ENCODE measurements at regions not wholly inside any gene's neighbourhood (a gene's known extent, or its start where the extent isn't known, plus 50 kb on each side); places are given as distances from the start of the nearest gene placed in this dataset.

DNA sequence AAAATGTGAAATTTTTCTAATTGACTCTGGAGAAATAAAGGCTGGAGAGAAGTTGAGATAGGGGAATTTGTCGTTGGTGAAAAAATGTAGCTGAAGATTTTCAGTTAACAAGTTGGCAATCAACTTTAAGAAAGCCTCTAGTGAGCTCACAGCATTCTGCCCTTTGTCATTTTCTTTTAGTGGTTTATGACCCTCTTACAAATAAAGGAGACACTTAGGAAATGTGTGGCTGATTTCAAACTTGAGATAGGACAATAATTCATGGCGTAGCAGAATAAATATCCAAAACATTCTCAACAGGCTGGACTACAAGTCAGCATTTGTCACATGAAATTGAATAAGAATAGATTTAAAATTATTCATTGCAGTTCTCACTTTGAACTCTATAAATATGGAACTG, 412.5 kb upstream of the SPHKAP start:
- TF ChIP-seq EZH2phosphoT487 (IDR thresholded peaks at IDR 0.05; ENCODE audit: borderline replicate concordance, low read length): no peak
- TF ChIP-seq, protein P1, sequence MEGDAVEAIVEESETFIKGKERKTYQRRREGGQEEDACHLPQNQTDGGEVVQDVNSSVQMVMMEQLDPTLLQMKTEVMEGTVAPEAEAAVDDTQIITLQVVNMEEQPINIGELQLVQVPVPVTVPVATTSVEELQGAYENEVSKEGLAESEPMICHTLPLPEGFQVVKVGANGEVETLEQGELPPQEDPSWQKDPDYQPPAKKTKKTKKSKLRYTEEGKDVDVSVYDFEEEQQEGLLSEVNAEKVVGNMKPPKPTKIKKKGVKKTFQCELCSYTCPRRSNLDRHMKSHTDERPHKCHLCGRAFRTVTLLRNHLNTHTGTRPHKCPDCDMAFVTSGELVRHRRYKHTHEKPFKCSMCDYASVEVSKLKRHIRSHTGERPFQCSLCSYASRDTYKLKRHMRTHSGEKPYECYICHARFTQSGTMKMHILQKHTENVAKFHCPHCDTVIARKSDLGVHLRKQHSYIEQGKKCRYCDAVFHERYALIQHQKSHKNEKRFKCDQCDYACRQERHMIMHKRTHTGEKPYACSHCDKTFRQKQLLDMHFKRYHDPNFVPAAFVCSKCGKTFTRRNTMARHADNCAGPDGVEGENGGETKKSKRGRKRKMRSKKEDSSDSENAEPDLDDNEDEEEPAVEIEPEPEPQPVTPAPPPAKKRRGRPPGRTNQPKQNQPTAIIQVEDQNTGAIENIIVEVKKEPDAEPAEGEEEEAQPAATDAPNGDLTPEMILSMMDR (conservative IDR thresholded peaks at IDR 0.05; ENCODE audit: low read depth, low read length): no peak
- POLR2A ChIA-PET (ENCODE audit: unreplicated experiment): no interaction called here
- Histone ChIP-seq H3K4me3 (ENCODE audit: low read length) (no peak overlapping the region), H3K4me1 (ENCODE audit: insufficient read depth, low read length) (peaks cover 6% of the 10 kb centered on the region), H3K4me2 (ENCODE audit: low read length) (no peak overlapping the region), H3F3A (ENCODE audit: low read length, unreplicated experiment) (no peaks in the 10 kb centered on the region), H3K79me2 (ENCODE audit: low read length) (no peaks in the 10 kb centered on the region), H3K36me3 (ENCODE audit: low read depth, low read length) (no peaks in the 10 kb centered on the region), H3K9me2 (replicated peaks; ENCODE audit: low read length) (no peaks in the 10 kb centered on the region), H3K27ac (ENCODE audit: low read length) (no peak overlapping the region), H3K27me3 (ENCODE audit: low read length) (no peaks in the 10 kb centered on the region), H4K20me1 (ENCODE audit: low read length) (no peaks in the 10 kb centered on the region), H2AFZ (ENCODE audit: low read length) (no peak overlapping the region), H3K9ac (ENCODE audit: low read length) (no peak overlapping the region), H3K9me3 (ENCODE audit: low read length) (no peaks in the 10 kb centered on the region)
- DNase-seq (no peak), ATAC-seq (no peak)
- BruUV-seq (replicated peaks): no TSS peak
- intact Hi-C loops (cut with micrococcal nuclease): no loop called here
- CTCF ChIA-PET: no interaction called here

DNA sequence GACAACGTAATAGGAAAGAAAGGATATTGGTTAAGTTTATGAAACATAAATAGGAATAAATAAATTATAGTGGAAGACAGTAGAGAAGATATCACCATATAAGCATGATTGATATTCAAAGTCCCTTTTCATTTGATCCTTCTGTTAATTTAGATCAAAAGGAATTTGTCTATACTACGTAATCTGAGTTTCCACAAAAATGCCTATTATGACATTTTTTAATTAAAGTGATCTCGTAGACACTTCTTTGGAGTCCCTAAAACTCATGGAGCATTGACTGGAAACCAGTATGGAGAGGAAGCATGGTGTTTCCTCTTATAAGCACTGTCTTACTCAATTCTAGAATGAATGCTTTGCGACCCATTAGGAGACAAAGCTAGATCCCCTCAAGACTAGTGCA, 411.4 kb upstream of the SPHKAP start:
- no peak overlapping the region for H2AFZ ChIP-seq (ENCODE audit: low read length)
- no peaks in the 10 kb centered on the region for H3K36me3 ChIP-seq (ENCODE audit: low read depth, low read length)
- DNase-seq (no peak), ATAC-seq (no peak)
- H3K4me2 ChIP-seq (ENCODE audit: low read length): no peak overlapping the region
- H4K20me1 ChIP-seq (ENCODE audit: low read length): no peaks in the 10 kb centered on the region
- H3K9me3 ChIP-seq (ENCODE audit: low read length): no peaks in the 10 kb centered on the region
- H3K27ac ChIP-seq (ENCODE audit: low read length): no peak overlapping the region
- no peaks in the 10 kb centered on the region for H3F3A ChIP-seq (ENCODE audit: low read length, unreplicated experiment)
- no peaks in the 10 kb centered on the region for H3K9me2 ChIP-seq (replicated peaks; ENCODE audit: low read length)
- peaks cover 7% of the 10 kb centered on the region for H3K4me1 ChIP-seq (ENCODE audit: insufficient read depth, low read length)
- H3K9ac ChIP-seq (ENCODE audit: low read length): no peak overlapping the region
- POLR2A ChIA-PET (ENCODE audit: unreplicated experiment): no interaction called here
- CTCF ChIA-PET: no interaction called here
- no TSS peak for BruUV-seq (replicated peaks)
- no peak overlapping the region for H3K4me3 ChIP-seq (ENCODE audit: low read length)
- H3K79me2 ChIP-seq (ENCODE audit: low read length): no peaks in the 10 kb centered on the region
- TF ChIP-seq EZH2 (IDR thresholded peaks at IDR 0.05; ENCODE audit: low read length, unreplicated experiment): no peak
- TF ChIP-seq, protein P1 (conservative IDR thresholded peaks at IDR 0.05; ENCODE audit: low read depth, low read length): no peak
- no peak for TF ChIP-seq EZH2phosphoT487 (IDR thresholded peaks at IDR 0.05; ENCODE audit: borderline replicate concordance, low read length)
- intact Hi-C loops (cut with micrococcal nuclease): no loop called here
- no peaks in the 10 kb centered on the region for H3K27me3 ChIP-seq (ENCODE audit: low read length)

- POLR2A ChIA-PET (ENCODE audit: unreplicated experiment): no interaction called here
Observed at GRCh38 chr2:228590681-228591080, 409.2 kb upstream of the SPHKAP start.

More at GRCh38 chr2:228590681-228591080, 409.2 kb upstream of the SPHKAP start:
- H3K27ac ChIP-seq (ENCODE audit: low read length): no peak overlapping the region
- intact Hi-C loops (cut with micrococcal nuclease): no loop called here
- no peak overlapping the region for H3K4me3 ChIP-seq (ENCODE audit: low read length)
- H3K27me3 ChIP-seq (ENCODE audit: low read length): no peaks in the 10 kb centered on the region
- no TSS peak for BruUV-seq (replicated peaks)
- H3K9me2 ChIP-seq (replicated peaks; ENCODE audit: low read length): no peaks in the 10 kb centered on the region
- ATAC-seq (no peak), DNase-seq (no peak)
- no peak overlapping the region for H3K4me2 ChIP-seq (ENCODE audit: low read length)
- peaks cover 7% of the 10 kb centered on the region for H3K4me1 ChIP-seq (ENCODE audit: insufficient read depth, low read length)
- H2AFZ ChIP-seq (ENCODE audit: low read length): no peak overlapping the region
- H4K20me1 ChIP-seq (ENCODE audit: low read length): no peaks in the 10 kb centered on the region
- TF ChIP-seq EZH2 (IDR thresholded peaks at IDR 0.05; ENCODE audit: low read length, unreplicated experiment) (no peak), EZH2phosphoT487 (IDR thresholded peaks at IDR 0.05; ENCODE audit: borderline replicate concordance, low read length) (no peak)
- TF ChIP-seq, protein P1 (conservative IDR thresholded peaks at IDR 0.05; ENCODE audit: low read depth, low read length): no peak
- no peaks in the 10 kb centered on the region for H3K36me3 ChIP-seq (ENCODE audit: low read depth, low read length)
- H3K9me3 ChIP-seq (ENCODE audit: low read length): no peaks in the 10 kb centered on the region
- H3F3A ChIP-seq (ENCODE audit: low read length, unreplicated experiment): no peaks in the 10 kb centered on the region
- no peaks in the 10 kb centered on the region for H3K79me2 ChIP-seq (ENCODE audit: low read length)
- CTCF ChIA-PET: no interaction called here
- H3K9ac ChIP-seq (ENCODE audit: low read length): no peak overlapping the region
